ENCODE measurements at regions not wholly inside any gene's neighbourhood (a gene's known extent, or its start where the extent isn't known, plus 50 kb on each side); places are given as distances from the start of the nearest gene placed in this dataset.

- Histone ChIP-seq H3K36me3 (ENCODE audit: insufficient read depth, low read length) (no peaks in the 10 kb centered on the region), H3K9ac (ENCODE audit: low read depth, low read length) (no peak overlapping the region), H3K9me3 (replicated peaks; ENCODE audit: low read length) (no peaks in the 10 kb centered on the region), H3K27me3 (ENCODE audit: control insufficient read depth, insufficient read depth, low read length) (peaks cover 54% of the 10 kb centered on the region), H3K4me2 (ENCODE audit: low read length) (no peak overlapping the region), H3K4me3 (ENCODE audit: low read length) (no peak overlapping the region), H3K4me1 (ENCODE audit: control insufficient read depth, insufficient read depth, low read length) (no peaks in the 10 kb centered on the region)
These were observed 400.9 kb downstream of the SNAPC1 start for GRCh38 chr14:62162998-62163589.

- Histone ChIP-seq H3K9me3 (replicated peaks; ENCODE audit: low read length) (no peaks in the 10 kb centered on the region), H3K36me3 (ENCODE audit: insufficient read depth, low read length) (no peaks in the 10 kb centered on the region), H3K4me1 (ENCODE audit: control insufficient read depth, insufficient read depth, low read length) (no peaks in the 10 kb centered on the region), H3K9ac (ENCODE audit: low read depth, low read length) (no peak overlapping the region), H3K27me3 (ENCODE audit: control insufficient read depth, insufficient read depth, low read length) (peaks cover 33% of the 10 kb centered on the region), H3K4me2 (ENCODE audit: low read length) (no peak overlapping the region), H3K4me3 (ENCODE audit: low read length) (no peak overlapping the region)
These were observed 406.4 kb downstream of the SNAPC1 start for GRCh38 chr14:62168564-62169155.

GRCh38 chr14:62179367-62180018 lies 417.3 kb downstream of the SNAPC1 start:
- H3K36me3 ChIP-seq (ENCODE audit: insufficient read depth, low read length), result no peaks in the 10 kb centered on the region
- H3K4me2 ChIP-seq (ENCODE audit: low read length), result no peak overlapping the region
- H3K9ac ChIP-seq (ENCODE audit: low read depth, low read length), result no peak overlapping the region
- H3K4me3 ChIP-seq (ENCODE audit: low read length), result no peak overlapping the region
- no peaks in the 10 kb centered on the region for H3K4me1 ChIP-seq (ENCODE audit: control insufficient read depth, insufficient read depth, low read length)
- no peaks in the 10 kb centered on the region for H3K9me3 ChIP-seq (replicated peaks; ENCODE audit: low read length)
- peaks cover 15% of the 10 kb centered on the region for H3K27me3 ChIP-seq (ENCODE audit: control insufficient read depth, insufficient read depth, low read length)

GRCh38 chr14:62181591-62181990 lies 419.4 kb downstream of the SNAPC1 start:
- H3K9ac ChIP-seq (ENCODE audit: low read depth, low read length), result no peak overlapping the region
- no peak overlapping the region for H3K4me2 ChIP-seq (ENCODE audit: low read length)
- no peaks in the 10 kb centered on the region for H3K36me3 ChIP-seq (ENCODE audit: insufficient read depth, low read length)
- no peaks in the 10 kb centered on the region for H3K4me1 ChIP-seq (ENCODE audit: control insufficient read depth, insufficient read depth, low read length)
- no peaks in the 10 kb centered on the region for H3K9me3 ChIP-seq (replicated peaks; ENCODE audit: low read length)
- no peak overlapping the region for H3K4me3 ChIP-seq (ENCODE audit: low read length)
- peaks cover 19% of the 10 kb centered on the region for H3K27me3 ChIP-seq (ENCODE audit: control insufficient read depth, insufficient read depth, low read length)

GRCh38 chr14:62185078-62185477 lies 422.9 kb downstream of the SNAPC1 start:
- Histone ChIP-seq H3K9me3 (replicated peaks; ENCODE audit: low read length) (no peaks in the 10 kb centered on the region), H3K4me1 (ENCODE audit: control insufficient read depth, insufficient read depth, low read length) (no peaks in the 10 kb centered on the region), H3K4me2 (ENCODE audit: low read length) (no peak overlapping the region), H3K36me3 (ENCODE audit: insufficient read depth, low read length) (no peaks in the 10 kb centered on the region), H3K27me3 (ENCODE audit: control insufficient read depth, insufficient read depth, low read length) (peaks cover 33% of the 10 kb centered on the region), H3K4me3 (ENCODE audit: low read length) (no peak overlapping the region), H3K9ac (ENCODE audit: low read depth, low read length) (no peak overlapping the region)

GRCh38 chr14:62187265-62187664 lies 425.0 kb downstream of the SNAPC1 start:
- no peak overlapping the region for H3K9ac ChIP-seq (ENCODE audit: low read depth, low read length)

GRCh38 chr14:62189698-62190097 lies 427.5 kb downstream of the SNAPC1 start:
- peaks cover 30% of the 10 kb centered on the region for H3K27me3 ChIP-seq (ENCODE audit: control insufficient read depth, insufficient read depth, low read length)
- no peak overlapping the region for H3K4me2 ChIP-seq (ENCODE audit: low read length)
- H3K4me1 ChIP-seq (ENCODE audit: control insufficient read depth, insufficient read depth, low read length), result no peaks in the 10 kb centered on the region
- no peak overlapping the region for H3K4me3 ChIP-seq (ENCODE audit: low read length)
- no peaks in the 10 kb centered on the region for H3K9me3 ChIP-seq (replicated peaks; ENCODE audit: low read length)
- H3K36me3 ChIP-seq (ENCODE audit: insufficient read depth, low read length), result no peaks in the 10 kb centered on the region
- H3K9ac ChIP-seq (ENCODE audit: low read depth, low read length), result no peak overlapping the region

More at GRCh38 chr14:62187265-62187664, 425.0 kb downstream of the SNAPC1 start:
- H3K4me1 ChIP-seq (ENCODE audit: control insufficient read depth, insufficient read depth, low read length), result no peaks in the 10 kb centered on the region
- H3K9me3 ChIP-seq (replicated peaks; ENCODE audit: low read length), result no peaks in the 10 kb centered on the region
- H3K27me3 ChIP-seq (ENCODE audit: control insufficient read depth, insufficient read depth, low read length), result peaks cover 34% of the 10 kb centered on the region
- H3K4me2 ChIP-seq (ENCODE audit: low read length), result no peak overlapping the region
- H3K4me3 ChIP-seq (ENCODE audit: low read length), result no peak overlapping the region
- H3K36me3 ChIP-seq (ENCODE audit: insufficient read depth, low read length), result no peaks in the 10 kb centered on the region

- H3K9me3 ChIP-seq (replicated peaks; ENCODE audit: low read length), result no peaks in the 10 kb centered on the region
- no peaks in the 10 kb centered on the region for H3K27me3 ChIP-seq (ENCODE audit: control insufficient read depth, insufficient read depth, low read length)
- H3K9ac ChIP-seq (ENCODE audit: low read depth, low read length), result no peak overlapping the region
- H3K4me3 ChIP-seq (ENCODE audit: low read length), result no peak overlapping the region
- no peak overlapping the region for H3K4me2 ChIP-seq (ENCODE audit: low read length)
- peaks cover 19% of the 10 kb centered on the region for H3K4me1 ChIP-seq (ENCODE audit: control insufficient read depth, insufficient read depth, low read length)
- no peaks in the 10 kb centered on the region for H3K36me3 ChIP-seq (ENCODE audit: insufficient read depth, low read length)
These were observed 444.2 kb downstream of the SNAPC1 start for GRCh38 chr14:62206456-62206855.

GRCh38 chr14:62209287-62209899 lies 447.2 kb downstream of the SNAPC1 start:
- H3K36me3 ChIP-seq (ENCODE audit: insufficient read depth, low read length), result no peaks in the 10 kb centered on the region
- H3K4me3 ChIP-seq (ENCODE audit: low read length), result no peak overlapping the region
- H3K9me3 ChIP-seq (replicated peaks; ENCODE audit: low read length), result no peaks in the 10 kb centered on the region
- no peaks in the 10 kb centered on the region for H3K27me3 ChIP-seq (ENCODE audit: control insufficient read depth, insufficient read depth, low read length)
- peak overlapping the region; percentile 22 for H3K9ac ChIP-seq (ENCODE audit: low read depth, low read length)
- H3K4me1 ChIP-seq (ENCODE audit: control insufficient read depth, insufficient read depth, low read length), result peaks cover 19% of the 10 kb centered on the region
- H3K4me2 ChIP-seq (ENCODE audit: low read length), result peak overlapping the region; percentile 24

GRCh38 chr14:62213516-62213915 lies 451.3 kb downstream of the SNAPC1 start:
- Histone ChIP-seq H3K36me3 (ENCODE audit: insufficient read depth, low read length) (no peaks in the 10 kb centered on the region), H3K4me3 (ENCODE audit: low read length) (no peak overlapping the region), H3K9me3 (replicated peaks; ENCODE audit: low read length) (no peaks in the 10 kb centered on the region), H3K9ac (ENCODE audit: low read depth, low read length) (no peak overlapping the region), H3K4me1 (ENCODE audit: control insufficient read depth, insufficient read depth, low read length) (peaks cover 18% of the 10 kb centered on the region), H3K27me3 (ENCODE audit: control insufficient read depth, insufficient read depth, low read length) (peaks cover 3% of the 10 kb centered on the region), H3K4me2 (ENCODE audit: low read length) (no peak overlapping the region)

GRCh38 chr14:62216121-62216520 lies 453.9 kb downstream of the SNAPC1 start:
- Histone ChIP-seq H3K9ac (ENCODE audit: low read depth, low read length) (no peak overlapping the region), H3K36me3 (ENCODE audit: insufficient read depth, low read length) (no peaks in the 10 kb centered on the region), H3K9me3 (replicated peaks; ENCODE audit: low read length) (no peaks in the 10 kb centered on the region), H3K4me3 (ENCODE audit: low read length) (no peak overlapping the region), H3K4me2 (ENCODE audit: low read length) (no peak overlapping the region), H3K4me1 (ENCODE audit: control insufficient read depth, insufficient read depth, low read length) (no peaks in the 10 kb centered on the region), H3K27me3 (ENCODE audit: control insufficient read depth, insufficient read depth, low read length) (peaks cover 3% of the 10 kb centered on the region)

Data from skeletal muscle satellite cell (primary cell).